ENCODE measurements at regions not wholly inside any gene's neighbourhood (a gene's known extent, or its start where the extent isn't known, plus 50 kb on each side); places are given as distances from the start of the nearest gene placed in this dataset.

DNA sequence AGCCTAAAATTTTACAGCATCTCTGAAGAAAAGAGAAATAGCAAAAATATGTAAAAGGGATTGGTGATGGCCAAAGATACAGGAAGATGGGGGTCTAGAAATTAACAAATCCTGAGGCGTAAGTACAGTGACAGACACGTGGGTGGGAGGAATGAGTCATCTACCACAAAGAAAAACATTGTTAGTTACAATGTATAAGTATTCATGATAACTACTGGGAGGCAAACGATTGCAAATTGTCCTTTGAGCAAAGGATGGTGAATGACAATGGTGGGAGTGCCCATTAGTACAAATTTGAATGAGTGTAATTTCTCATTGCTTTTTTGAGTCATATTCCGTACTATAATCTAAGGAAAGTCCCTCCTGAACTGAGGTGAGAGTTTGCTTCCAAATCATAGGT lies 809.0 kb upstream of the FAM98A start:
- Histone ChIP-seq H3K4me1 (ENCODE audit: control insufficient read depth in 4 of 4, insufficient read depth in 4 of 4, low read length in 3 of 4) (no peaks in the 10 kb centered on the region), H3K27me3 (ENCODE audit: control insufficient read depth in 4 of 4, insufficient read depth in 4 of 4, low read length in 3 of 4) (no peaks in the 10 kb centered on the region), H3K4me3 (ENCODE audit: low read depth in 1 of 3, low read length in 3 of 3) (no peak overlapping the region), H3K9ac (ENCODE audit: low read depth in 1 of 2, low read length in 2 of 2) (no peak overlapping the region), H3K27ac (ENCODE audit: low read depth in 1 of 2, low read length in 2 of 2) (no peak overlapping the region), H3K9me3 (ENCODE audit: control insufficient read depth in 4 of 4, low read length in 3 of 4) (no peaks in the 10 kb centered on the region), H3K36me3 (ENCODE audit: control insufficient read depth in 4 of 4, insufficient read depth in 3 of 4, low read depth in 1 of 4, low read length in 3 of 4) (no peaks in the 10 kb centered on the region)
- WGBS = 54% methylated on average over 4 of the region's 4 CpGs
- no peak for DNase-seq (ENCODE audit: low spot score)
- TF ChIP-seq HNF4G (IDR thresholded peaks at IDR 0.05) (no peak), RXRA (IDR thresholded peaks at IDR 0.05) (no peak), HNF4A (conservative IDR thresholded peaks at IDR 0.05) (no peak), SP1 (IDR thresholded peaks at IDR 0.05) (no peak), FOXA1 (IDR thresholded peaks at IDR 0.05) (no peak), FOXA2 (IDR thresholded peaks at IDR 0.05) (no peak), EGR1 (IDR thresholded peaks at IDR 0.05; ENCODE audit: low read depth in 2 of 2) (no peak), JUND (IDR thresholded peaks at IDR 0.05) (no peak), GABPA (IDR thresholded peaks at IDR 0.05 in 1 of 2, conservative IDR thresholded peaks at IDR 0.05 in 1 of 2) (no peak), RAD21 (IDR thresholded peaks at IDR 0.05) (no peak), TAF1 (conservative IDR thresholded peaks at IDR 0.05) (no peak), NR2F2 (IDR thresholded peaks at IDR 0.05) (no peak)
- TF ChIP-seq, protein P1, sequence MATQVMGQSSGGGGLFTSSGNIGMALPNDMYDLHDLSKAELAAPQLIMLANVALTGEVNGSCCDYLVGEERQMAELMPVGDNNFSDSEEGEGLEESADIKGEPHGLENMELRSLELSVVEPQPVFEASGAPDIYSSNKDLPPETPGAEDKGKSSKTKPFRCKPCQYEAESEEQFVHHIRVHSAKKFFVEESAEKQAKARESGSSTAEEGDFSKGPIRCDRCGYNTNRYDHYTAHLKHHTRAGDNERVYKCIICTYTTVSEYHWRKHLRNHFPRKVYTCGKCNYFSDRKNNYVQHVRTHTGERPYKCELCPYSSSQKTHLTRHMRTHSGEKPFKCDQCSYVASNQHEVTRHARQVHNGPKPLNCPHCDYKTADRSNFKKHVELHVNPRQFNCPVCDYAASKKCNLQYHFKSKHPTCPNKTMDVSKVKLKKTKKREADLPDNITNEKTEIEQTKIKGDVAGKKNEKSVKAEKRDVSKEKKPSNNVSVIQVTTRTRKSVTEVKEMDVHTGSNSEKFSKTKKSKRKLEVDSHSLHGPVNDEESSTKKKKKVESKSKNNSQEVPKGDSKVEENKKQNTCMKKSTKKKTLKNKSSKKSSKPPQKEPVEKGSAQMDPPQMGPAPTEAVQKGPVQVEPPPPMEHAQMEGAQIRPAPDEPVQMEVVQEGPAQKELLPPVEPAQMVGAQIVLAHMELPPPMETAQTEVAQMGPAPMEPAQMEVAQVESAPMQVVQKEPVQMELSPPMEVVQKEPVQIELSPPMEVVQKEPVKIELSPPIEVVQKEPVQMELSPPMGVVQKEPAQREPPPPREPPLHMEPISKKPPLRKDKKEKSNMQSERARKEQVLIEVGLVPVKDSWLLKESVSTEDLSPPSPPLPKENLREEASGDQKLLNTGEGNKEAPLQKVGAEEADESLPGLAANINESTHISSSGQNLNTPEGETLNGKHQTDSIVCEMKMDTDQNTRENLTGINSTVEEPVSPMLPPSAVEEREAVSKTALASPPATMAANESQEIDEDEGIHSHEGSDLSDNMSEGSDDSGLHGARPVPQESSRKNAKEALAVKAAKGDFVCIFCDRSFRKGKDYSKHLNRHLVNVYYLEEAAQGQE (IDR thresholded peaks at IDR 0.05) = no peak
- TF ChIP-seq, protein P2, sequence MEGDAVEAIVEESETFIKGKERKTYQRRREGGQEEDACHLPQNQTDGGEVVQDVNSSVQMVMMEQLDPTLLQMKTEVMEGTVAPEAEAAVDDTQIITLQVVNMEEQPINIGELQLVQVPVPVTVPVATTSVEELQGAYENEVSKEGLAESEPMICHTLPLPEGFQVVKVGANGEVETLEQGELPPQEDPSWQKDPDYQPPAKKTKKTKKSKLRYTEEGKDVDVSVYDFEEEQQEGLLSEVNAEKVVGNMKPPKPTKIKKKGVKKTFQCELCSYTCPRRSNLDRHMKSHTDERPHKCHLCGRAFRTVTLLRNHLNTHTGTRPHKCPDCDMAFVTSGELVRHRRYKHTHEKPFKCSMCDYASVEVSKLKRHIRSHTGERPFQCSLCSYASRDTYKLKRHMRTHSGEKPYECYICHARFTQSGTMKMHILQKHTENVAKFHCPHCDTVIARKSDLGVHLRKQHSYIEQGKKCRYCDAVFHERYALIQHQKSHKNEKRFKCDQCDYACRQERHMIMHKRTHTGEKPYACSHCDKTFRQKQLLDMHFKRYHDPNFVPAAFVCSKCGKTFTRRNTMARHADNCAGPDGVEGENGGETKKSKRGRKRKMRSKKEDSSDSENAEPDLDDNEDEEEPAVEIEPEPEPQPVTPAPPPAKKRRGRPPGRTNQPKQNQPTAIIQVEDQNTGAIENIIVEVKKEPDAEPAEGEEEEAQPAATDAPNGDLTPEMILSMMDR (IDR thresholded peaks at IDR 0.05; ENCODE audit: low read depth, low read length, missing input control) = no peak
- TF ChIP-seq, protein P3, sequence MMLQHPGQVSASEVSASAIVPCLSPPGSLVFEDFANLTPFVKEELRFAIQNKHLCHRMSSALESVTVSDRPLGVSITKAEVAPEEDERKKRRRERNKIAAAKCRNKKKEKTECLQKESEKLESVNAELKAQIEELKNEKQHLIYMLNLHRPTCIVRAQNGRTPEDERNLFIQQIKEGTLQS (IDR thresholded peaks at IDR 0.05) = no peak
- TF ChIP-seq, protein P4, sequence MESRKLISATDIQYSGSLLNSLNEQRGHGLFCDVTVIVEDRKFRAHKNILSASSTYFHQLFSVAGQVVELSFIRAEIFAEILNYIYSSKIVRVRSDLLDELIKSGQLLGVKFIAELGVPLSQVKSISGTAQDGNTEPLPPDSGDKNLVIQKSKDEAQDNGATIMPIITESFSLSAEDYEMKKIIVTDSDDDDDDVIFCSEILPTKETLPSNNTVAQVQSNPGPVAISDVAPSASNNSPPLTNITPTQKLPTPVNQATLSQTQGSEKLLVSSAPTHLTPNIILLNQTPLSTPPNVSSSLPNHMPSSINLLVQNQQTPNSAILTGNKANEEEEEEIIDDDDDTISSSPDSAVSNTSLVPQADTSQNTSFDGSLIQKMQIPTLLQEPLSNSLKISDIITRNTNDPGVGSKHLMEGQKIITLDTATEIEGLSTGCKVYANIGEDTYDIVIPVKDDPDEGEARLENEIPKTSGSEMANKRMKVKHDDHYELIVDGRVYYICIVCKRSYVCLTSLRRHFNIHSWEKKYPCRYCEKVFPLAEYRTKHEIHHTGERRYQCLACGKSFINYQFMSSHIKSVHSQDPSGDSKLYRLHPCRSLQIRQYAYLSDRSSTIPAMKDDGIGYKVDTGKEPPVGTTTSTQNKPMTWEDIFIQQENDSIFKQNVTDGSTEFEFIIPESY (IDR thresholded peaks at IDR 0.05) = no peak

DNA sequence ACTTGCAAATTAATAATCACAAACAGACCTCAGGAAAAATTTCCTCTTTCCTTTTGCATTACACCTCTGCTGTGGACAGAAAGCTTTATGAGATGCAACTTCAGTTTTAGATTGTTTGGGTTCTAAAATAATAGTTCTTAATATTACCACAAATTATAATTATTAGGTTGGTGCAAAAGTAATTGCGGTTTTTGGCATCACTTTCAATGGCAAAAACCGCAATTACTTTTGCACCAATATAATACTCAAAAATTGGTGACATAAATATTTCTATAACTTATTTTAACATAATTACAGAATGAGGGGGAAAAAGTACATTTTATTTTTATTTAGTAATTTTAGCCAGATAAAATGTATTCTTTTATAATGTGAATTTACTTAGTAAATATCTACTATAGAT lies 804.4 kb upstream of the FAM98A start:
- Histone ChIP-seq H3K4me3 (ENCODE audit: low read depth in 1 of 3, low read length in 3 of 3) (no peak overlapping the region), H3K9ac (ENCODE audit: low read depth in 1 of 2, low read length in 2 of 2) (no peak overlapping the region), H3K27me3 (ENCODE audit: control insufficient read depth in 4 of 4, insufficient read depth in 4 of 4, low read length in 3 of 4) (no peaks in the 10 kb centered on the region), H3K36me3 (ENCODE audit: control insufficient read depth in 4 of 4, insufficient read depth in 3 of 4, low read depth in 1 of 4, low read length in 3 of 4) (no peaks in the 10 kb centered on the region), H3K4me1 (ENCODE audit: control insufficient read depth in 4 of 4, insufficient read depth in 4 of 4, low read length in 3 of 4) (no peaks in the 10 kb centered on the region), H3K27ac (ENCODE audit: low read depth in 1 of 2, low read length in 2 of 2) (no peak overlapping the region), H3K9me3 (ENCODE audit: control insufficient read depth in 4 of 4, low read length in 3 of 4) (no peaks in the 10 kb centered on the region)
- TF ChIP-seq, protein P1 (IDR thresholded peaks at IDR 0.05) = no peak
- TF ChIP-seq GABPA (IDR thresholded peaks at IDR 0.05 in 1 of 2, conservative IDR thresholded peaks at IDR 0.05 in 1 of 2) (no peak), RAD21 (IDR thresholded peaks at IDR 0.05) (no peak)
- TF ChIP-seq, protein P3 (IDR thresholded peaks at IDR 0.05) = no peak
- TF ChIP-seq, protein P5, sequence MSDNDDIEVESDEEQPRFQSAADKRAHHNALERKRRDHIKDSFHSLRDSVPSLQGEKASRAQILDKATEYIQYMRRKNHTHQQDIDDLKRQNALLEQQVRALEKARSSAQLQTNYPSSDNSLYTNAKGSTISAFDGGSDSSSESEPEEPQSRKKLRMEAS (IDR thresholded peaks at IDR 0.05) = no peak
- 88% methylated on average over 2 of the region's 2 CpGs for WGBS
- DNase-seq (ENCODE audit: low spot score) = no peak
